Neural cell (in vitro differentiated cells): ENCODE measurements at regions not wholly inside any gene's neighbourhood (a gene's known extent, or its start where the extent isn't known, plus 50 kb on each side); places are given as distances from the start of the nearest gene placed in this dataset.

Experiments used
- H2AFZ ChIP-seq: fragments of 200-600, 300-800 bp; sonication (generic), shearing (Covaris generic); 2 replicates; pipeline ENCODE4 v1.6.0; 2014; ENCODE audit warnings: low read depth, mild to moderate bottlenecking, antibody characterized with exemption, low read length, moderate library complexity
- H3F3A ChIP-seq: fragments of 200-600 bp; shearing (Covaris generic); 2 replicates; pipeline ENCODE4 v1.6.1; 2016; ENCODE audit warnings: mild to moderate bottlenecking, moderate library complexity, mixed read lengths, antibody characterized with exemption, low read length; ENCODE audit not compliant: insufficient read depth, poor library complexity, severe bottlenecking
- H3K27ac ChIP-seq: fragments of 200-600, 300-800 bp; sonication (generic), shearing (Covaris generic); 2 replicates; pipeline ENCODE4 v1.5.1; 2014; ENCODE audit warnings: mild to moderate bottlenecking, low read length, moderate library complexity
- H3K27me3 ChIP-seq: fragments of 300-800, 200-600 bp; sonication (generic), shearing (Covaris generic); 2 replicates; pipeline ENCODE4 v1.6.0; 2014; ENCODE audit warnings: mild to moderate bottlenecking, low read depth, low read length, moderate library complexity; ENCODE audit not compliant: insufficient read depth
- H3K36me3 ChIP-seq: fragments of 300-800, 200-600 bp; sonication (generic), shearing (Covaris generic); 2 replicates; pipeline ENCODE4 v1.5.1; 2014; ENCODE audit warnings: mild to moderate bottlenecking, antibody characterized with exemption, low read length, moderate library complexity; ENCODE audit not compliant: insufficient read depth
- H3K4me2 ChIP-seq: fragments of 300-800, 200-600 bp; sonication (generic), shearing (Covaris generic); 2 replicates; pipeline ENCODE4 v1.6.0; 2014; ENCODE audit warnings: mild to moderate bottlenecking, low read length
- H3K4me3 ChIP-seq: fragments of 300-800, 200-600 bp; sonication (generic), shearing (Covaris generic); 2 replicates; pipeline ENCODE4 v1.5.1; 2014; ENCODE audit warnings: mild to moderate bottlenecking, low read length, moderate library complexity
- H3K79me2 ChIP-seq: fragments of 200-600 bp; shearing (Covaris generic); replicated peaks from 2 replicates; pipeline ENCODE4 v1.6.0; 2014; ENCODE audit warnings: mild to moderate bottlenecking, low read length, moderate library complexity; ENCODE audit not compliant: insufficient read depth
- H3K9ac ChIP-seq: fragments of 300-800, 200-600 bp; sonication (generic), shearing (Covaris generic); 2 replicates; pipeline ENCODE4 v1.6.1; 2016; ENCODE audit warnings: mild to moderate bottlenecking, low read length, mixed read lengths
- H3K9me2 ChIP-seq: fragments of 200-600 bp; shearing (Covaris generic); 2 replicates; pipeline ENCODE4 v1.6.1; 2016; ENCODE audit warnings: mild to moderate bottlenecking, low read length, mixed read lengths; ENCODE audit not compliant: insufficient read depth
- H3K9me3 ChIP-seq: fragments of 200-600, 300-800 bp; sonication (generic), shearing (Covaris generic); 2 replicates; pipeline ENCODE4 v1.6.1; 2016; ENCODE audit warnings: mild to moderate bottlenecking, mixed run types, low read length, moderate library complexity, mixed read lengths
- H4K20me1 ChIP-seq: fragments of 200-600 bp; shearing (Covaris generic); 2 replicates; pipeline ENCODE4 v1.6.1; 2016; ENCODE audit warnings: mild to moderate bottlenecking, mixed run types; ENCODE audit not compliant: insufficient read depth
- CTCF ChIP-seq: fragments of 450-650 bp; IDR thresholded peaks from 2 replicates; pipeline ENCODE4 v1.5.1; 2014; ENCODE audit warnings: antibody characterized with exemption, mild to moderate bottlenecking, moderate library complexity; ENCODE audit not compliant: poor library complexity, severe bottlenecking
- EP300 ChIP-seq: fragments of 450-650 bp; conservative IDR thresholded peaks from 2 replicates; pipeline ENCODE4 v1.6.1; 2014; ENCODE audit warnings: antibody characterized with exemption, mild to moderate bottlenecking, moderate library complexity; ENCODE audit not compliant: poor library complexity, severe bottlenecking
- EZH2 ChIP-seq: fragments of 200-600, 300-800 bp; shearing (Covaris generic), sonication (generic); IDR thresholded peaks from 2 replicates; pipeline ENCODE4 v1.6.1; 2014; ENCODE audit warnings: antibody characterized with exemption, low read length, borderline replicate concordance, mild to moderate bottlenecking; ENCODE audit not compliant: insufficient read depth, poor library complexity, severe bottlenecking
- MXI1 ChIP-seq: fragments of 450-650 bp; conservative IDR thresholded peaks from 2 replicates; pipeline ENCODE4 v1.6.1; 2014; ENCODE audit warnings: antibody characterized with exemption, mild to moderate bottlenecking; ENCODE audit not compliant: poor library complexity, severe bottlenecking
- POLR2AphosphoS5 ChIP-seq: IDR thresholded peaks from 2 replicates; pipeline ENCODE4 v1.6.1; 2012
- RAD21 ChIP-seq: fragments of 450-650 bp; conservative IDR thresholded peaks from 2 replicates; pipeline ENCODE4 v1.6.1; 2014; ENCODE audit warnings: antibody characterized with exemption, mild to moderate bottlenecking, moderate library complexity
- REST ChIP-seq: IDR thresholded peaks from 2 replicates; pipeline ENCODE4 v1.6.1; 2012; ENCODE audit warnings: borderline replicate concordance
- SMC3 ChIP-seq: fragments of 450-650 bp; conservative IDR thresholded peaks from 2 replicates; pipeline ENCODE4 v1.6.1; 2014; ENCODE audit warnings: antibody characterized with exemption, mild to moderate bottlenecking, moderate library complexity; ENCODE audit not compliant: poor library complexity
- TAF1 ChIP-seq: IDR thresholded peaks from 2 replicates; pipeline ENCODE4 v1.6.1; 2012; ENCODE audit warnings: low read depth

- Histone ChIP-seq H3K9me3 (no peaks in the 10 kb centered on the region), H3K27ac (no peak overlapping the region)
Observed at GRCh38 chr14:61994589-61994988, 232.4 kb downstream of the SNAPC1 start.

GRCh38 chr14:61996753-61997152 lies 234.5 kb downstream of the SNAPC1 start:
- Histone ChIP-seq H4K20me1 (no peaks in the 10 kb centered on the region), H3K4me2 (no peak overlapping the region)
- TF ChIP-seq REST (no peak), TAF1 (no peak), EP300 (no peak), RAD21 (no peak), MXI1 (no peak), POLR2AphosphoS5 (no peak), EZH2 (no peak)

More at GRCh38 chr14:61994589-61994988, 232.4 kb downstream of the SNAPC1 start:
- no peak overlapping the region for H3K9ac ChIP-seq
- no peaks in the 10 kb centered on the region for H3K27me3 ChIP-seq
- no peaks in the 10 kb centered on the region for H3K9me2 ChIP-seq
- H3K4me2 ChIP-seq = no peak overlapping the region
- H3K4me3 ChIP-seq = no peak overlapping the region
- TF ChIP-seq TAF1 (no peak), RAD21 (no peak), REST (no peak), MXI1 (no peak), POLR2AphosphoS5 (no peak), CTCF (no peak), SMC3 (no peak), EZH2 (no peak), EP300 (no peak)
- no peaks in the 10 kb centered on the region for H3K36me3 ChIP-seq
- H3F3A ChIP-seq = peaks cover 2% of the 10 kb centered on the region
- no peaks in the 10 kb centered on the region for H3K79me2 ChIP-seq
- no peaks in the 10 kb centered on the region for H4K20me1 ChIP-seq
- H2AFZ ChIP-seq = no peak overlapping the region

More at GRCh38 chr14:61996753-61997152, 234.5 kb downstream of the SNAPC1 start:
- Histone ChIP-seq H2AFZ (no peak overlapping the region), H3K79me2 (no peaks in the 10 kb centered on the region), H3K36me3 (no peaks in the 10 kb centered on the region), H3K9ac (no peak overlapping the region), H3K9me2 (no peaks in the 10 kb centered on the region), H3F3A (peaks cover 2% of the 10 kb centered on the region), H3K27me3 (no peaks in the 10 kb centered on the region), H3K9me3 (no peaks in the 10 kb centered on the region), H3K4me3 (no peak overlapping the region), H3K27ac (no peak overlapping the region)
